CD4-positive, alpha-beta T cell treated with Interleukin-15 for 4 hours (primary cell): ENCODE measurements at regions not wholly inside any gene's neighbourhood (a gene's known extent, or its start where the extent isn't known, plus 50 kb on each side); places are given as distances from the start of the nearest gene placed in this dataset.

Source experiments
- DNase-seq: peaks from one replicate; pipeline ENCODE4 v3.0.0-alpha.2; 2020; ENCODE audit warnings: low spot score

DNA sequence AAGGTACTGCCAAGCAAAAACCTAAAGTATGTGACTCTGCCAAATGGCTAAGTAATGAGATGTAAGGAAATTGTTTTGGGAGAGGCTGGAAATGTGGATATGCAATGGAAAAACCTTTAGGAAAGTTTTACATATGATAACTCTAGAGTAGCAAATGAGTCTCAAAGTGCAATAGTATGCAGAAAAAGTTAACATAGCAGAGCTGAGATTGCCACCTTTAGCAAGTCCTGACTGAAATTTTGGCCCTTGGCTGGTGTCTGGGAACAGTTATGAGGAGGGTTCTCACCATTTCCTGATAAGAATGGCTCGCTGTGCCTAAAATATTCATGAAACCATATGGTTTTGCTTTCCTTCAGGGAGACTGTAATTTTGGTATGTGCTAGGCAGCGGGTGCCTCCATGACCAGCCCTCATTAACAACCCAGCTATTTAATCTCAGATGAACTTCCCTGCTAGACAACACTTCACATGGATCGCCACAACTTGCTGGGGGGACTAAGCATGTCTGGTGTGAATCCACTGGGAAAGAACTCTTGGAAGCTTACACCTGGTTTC, 72.3 kb upstream of the ERBB4 start:
- no peak for DNase-seq

DNA sequence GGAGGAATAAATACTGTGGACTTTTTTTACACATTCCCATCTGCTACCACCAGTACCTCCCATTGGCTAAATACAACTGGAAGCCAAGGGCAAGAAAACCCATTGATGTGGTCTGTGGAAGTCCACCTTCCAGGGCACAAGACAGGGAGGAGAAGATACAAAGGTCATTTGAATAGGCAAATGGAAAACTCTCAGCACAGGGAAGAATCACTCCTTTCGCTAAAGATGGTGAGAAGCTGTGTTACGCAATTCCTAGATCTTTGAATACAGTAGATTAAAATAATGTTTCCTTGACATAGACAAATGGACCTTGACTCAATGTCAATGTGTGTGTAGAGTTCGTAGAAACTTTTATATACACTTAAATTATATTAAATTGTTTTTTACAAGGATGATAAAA, 70.9 kb upstream of the ERBB4 start:
- DNase-seq, result no peak

DNA sequence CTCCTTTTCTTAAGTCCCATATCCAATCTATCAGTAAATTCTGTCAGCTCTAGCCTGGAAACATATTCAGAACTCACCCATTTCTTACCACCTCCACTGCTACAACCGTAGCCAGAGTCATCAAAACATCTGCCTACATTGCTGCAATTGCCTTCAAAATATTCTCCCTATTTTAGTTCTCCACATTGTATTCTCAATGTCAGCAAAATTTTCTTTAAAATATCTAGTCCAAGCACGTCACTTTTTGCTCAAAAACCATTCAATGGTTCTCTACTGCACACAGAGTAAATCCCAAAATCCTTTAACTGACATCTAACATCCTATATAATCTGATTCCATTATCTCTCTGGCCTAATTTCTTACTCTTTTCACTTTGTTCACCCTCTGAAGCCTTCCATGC, 68.5 kb upstream of the ERBB4 start:
- no peak for DNase-seq

GRCh38 chr2:212606232-212606631, 67.6 kb upstream of the ERBB4 start:
- no peak for DNase-seq

- no peak for DNase-seq
These were observed 58.1 kb upstream of the ERBB4 start for GRCh38 chr2:212596688-212597087.

DNA sequence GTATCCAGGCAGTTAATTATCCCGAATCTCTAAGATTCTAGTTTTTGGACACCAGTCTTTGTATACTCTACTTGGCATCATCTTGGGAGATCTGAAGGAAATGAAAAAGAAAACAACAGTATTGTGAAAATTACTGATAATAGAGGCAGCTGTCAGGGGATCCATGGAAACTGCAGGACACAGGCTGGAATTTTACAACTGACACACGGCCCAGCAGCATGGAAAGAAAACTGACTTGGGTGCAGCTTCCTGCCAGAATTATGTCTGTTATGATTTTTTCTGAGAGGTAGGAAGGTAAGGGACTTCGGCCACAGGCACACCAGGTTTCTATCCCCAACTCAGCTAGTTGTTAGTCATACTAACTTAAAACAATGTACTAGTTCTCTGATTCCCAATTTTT, 57.7 kb upstream of the ERBB4 start:
- DNase-seq, result no peak

DNA sequence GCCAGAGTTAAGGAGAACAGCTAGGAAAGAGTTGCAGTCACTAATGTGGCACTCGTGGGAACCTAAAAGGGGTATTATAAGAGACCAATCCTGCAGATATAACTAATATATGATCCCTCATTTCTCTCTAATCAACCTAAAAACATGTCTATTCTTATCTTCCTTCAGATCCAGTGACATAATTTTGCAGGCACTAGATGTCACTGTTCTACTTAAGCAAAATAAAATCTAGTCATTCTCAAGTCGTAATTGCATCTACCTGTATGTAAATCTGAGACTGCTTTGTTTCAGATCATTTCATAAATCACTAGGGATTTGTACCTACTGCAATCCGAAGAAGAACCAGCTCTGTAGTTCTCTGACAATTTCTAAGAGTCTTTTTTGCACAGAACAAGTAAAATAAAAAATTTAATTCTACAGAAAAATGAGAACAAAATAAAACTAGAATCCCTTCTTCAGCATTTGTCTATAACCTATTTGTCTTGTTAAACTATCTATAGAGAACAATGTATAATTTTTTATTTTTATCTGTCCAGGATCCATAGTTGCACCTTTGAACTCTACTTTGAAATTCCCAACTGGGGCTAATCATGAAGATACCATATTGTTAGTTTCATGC, 56.5 kb upstream of the ERBB4 start:
- DNase-seq, result no peak

DNA sequence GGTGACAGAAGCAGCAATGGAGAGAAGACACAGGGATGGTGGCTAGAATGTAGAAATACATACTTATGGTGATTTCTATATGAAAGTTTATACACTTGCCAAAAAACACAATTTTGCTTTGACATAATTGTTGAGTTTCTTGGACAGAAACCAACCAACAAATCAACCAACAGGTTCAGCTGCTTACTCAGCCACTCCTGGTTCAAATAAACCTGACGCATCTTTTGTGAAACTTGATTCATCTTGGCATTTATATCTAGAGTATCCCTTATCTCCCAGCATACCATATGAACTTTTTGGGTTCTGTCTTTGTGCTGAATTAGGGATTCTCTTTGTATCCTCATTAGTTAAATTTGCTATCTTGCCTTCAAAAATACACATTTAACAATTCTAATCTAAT, 54.1 kb upstream of the ERBB4 start:
- DNase-seq, result no peak
